IPS-18a (cell line): ENCODE measurements at regions not wholly inside any gene's neighbourhood (a gene's known extent, or its start where the extent isn't known, plus 50 kb on each side); places are given as distances from the start of the nearest gene placed in this dataset.

Experiments used
- H3K27ac ChIP-seq: one replicate; pipeline ENCODE4 v1.5.1; 2013; ENCODE audit warnings: low read length
- H3K27me3 ChIP-seq: one replicate; pipeline ENCODE4 v1.6.1; 2013; ENCODE audit warnings: mild to moderate bottlenecking, low read length; ENCODE audit not compliant: control insufficient read depth, insufficient read depth
- H3K36me3 ChIP-seq: one replicate; pipeline ENCODE4 v1.6.1; 2013; ENCODE audit warnings: low read depth, low read length; ENCODE audit not compliant: control insufficient read depth
- H3K4me1 ChIP-seq: one replicate; pipeline ENCODE4 v1.6.1; 2013; ENCODE audit warnings: low read depth, low read length; ENCODE audit not compliant: control insufficient read depth
- H3K4me3 ChIP-seq: one replicate; pipeline ENCODE4 v1.5.1; 2013; ENCODE audit warnings: low read length
- H3K9ac ChIP-seq: one replicate; pipeline ENCODE4 v1.6.1; 2013; ENCODE audit warnings: mild to moderate bottlenecking, low read length, moderate library complexity
- H3K9me3 ChIP-seq: one replicate; pipeline ENCODE4 v1.6.1; 2013; ENCODE audit warnings: low read depth, low read length; ENCODE audit not compliant: control insufficient read depth

DNA sequence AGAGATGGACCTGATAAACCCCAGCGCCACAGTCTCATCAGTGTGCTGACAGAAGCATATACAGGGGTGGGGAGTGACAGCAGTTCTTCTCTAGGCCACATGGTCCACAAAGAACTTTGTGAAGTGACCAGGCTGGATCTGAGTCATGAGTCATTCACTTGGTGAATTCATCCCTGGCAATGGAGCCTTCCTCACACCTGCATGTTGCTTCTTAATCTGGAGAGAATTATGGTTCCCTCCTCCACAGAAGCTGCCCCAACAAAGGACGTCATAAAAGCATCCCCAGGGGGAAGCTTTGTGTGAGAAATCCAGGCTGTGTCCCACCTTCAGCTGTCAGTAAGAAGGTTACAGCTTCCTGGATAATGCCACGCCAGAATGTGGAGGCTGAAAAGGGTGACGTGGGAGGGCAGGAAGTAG, 215.6 kb upstream of the MAF start:
- H3K36me3 ChIP-seq, result no peaks in the 10 kb centered on the region
- no peaks in the 10 kb centered on the region for H3K9me3 ChIP-seq
- no peak overlapping the region for H3K9ac ChIP-seq
- H3K27me3 ChIP-seq, result no peaks in the 10 kb centered on the region
- H3K4me3 ChIP-seq, result no peak overlapping the region
- no peaks in the 10 kb centered on the region for H3K4me1 ChIP-seq
- H3K27ac ChIP-seq, result no peak overlapping the region

DNA sequence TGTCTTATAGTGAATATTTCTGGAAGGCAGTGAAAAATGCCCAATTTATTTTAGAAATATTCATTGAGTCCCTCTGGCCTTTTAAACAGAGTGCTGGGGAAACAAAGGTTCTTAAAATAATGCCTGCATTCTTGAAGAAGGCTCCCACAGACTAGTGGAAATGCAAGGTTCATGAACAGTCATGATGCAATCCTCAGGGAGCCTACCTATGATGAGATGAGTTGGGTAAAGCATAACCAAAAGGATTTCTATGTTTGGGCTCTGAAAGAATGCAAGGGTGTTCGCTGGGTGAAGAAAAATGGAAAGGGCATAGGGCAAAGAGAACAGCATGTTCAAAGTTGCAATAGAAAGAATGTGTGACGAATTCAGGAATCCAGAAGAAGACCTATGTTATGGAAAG, 214.5 kb upstream of the MAF start:
- Histone ChIP-seq H3K9me3 (no peaks in the 10 kb centered on the region), H3K36me3 (no peaks in the 10 kb centered on the region), H3K27ac (no peak overlapping the region), H3K4me3 (no peak overlapping the region), H3K27me3 (no peaks in the 10 kb centered on the region), H3K9ac (no peak overlapping the region), H3K4me1 (no peaks in the 10 kb centered on the region)

DNA sequence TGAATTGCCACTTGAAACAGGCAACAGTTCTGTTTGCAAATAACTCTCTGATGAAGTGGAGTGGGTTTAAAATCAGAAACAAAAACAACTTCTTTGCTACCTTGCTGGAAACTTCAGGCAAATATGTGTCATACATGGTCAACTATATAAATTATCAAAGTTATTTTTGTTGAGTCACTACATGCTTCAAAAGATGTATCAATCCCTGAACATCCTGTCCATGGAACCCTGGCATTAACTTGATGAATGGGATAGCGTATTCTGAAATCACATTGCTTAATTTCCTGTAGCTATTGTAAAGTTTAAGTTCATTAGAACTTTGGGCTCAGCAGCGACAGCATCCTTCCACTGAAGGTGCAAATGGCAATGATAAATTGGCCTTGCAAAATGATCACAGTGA, 213.6 kb upstream of the MAF start:
- H3K27me3 ChIP-seq, result no peaks in the 10 kb centered on the region
- H3K4me1 ChIP-seq, result no peaks in the 10 kb centered on the region
- H3K27ac ChIP-seq, result no peak overlapping the region
- no peaks in the 10 kb centered on the region for H3K9me3 ChIP-seq
- no peak overlapping the region for H3K9ac ChIP-seq
- H3K4me3 ChIP-seq, result no peak overlapping the region
- no peaks in the 10 kb centered on the region for H3K36me3 ChIP-seq

DNA sequence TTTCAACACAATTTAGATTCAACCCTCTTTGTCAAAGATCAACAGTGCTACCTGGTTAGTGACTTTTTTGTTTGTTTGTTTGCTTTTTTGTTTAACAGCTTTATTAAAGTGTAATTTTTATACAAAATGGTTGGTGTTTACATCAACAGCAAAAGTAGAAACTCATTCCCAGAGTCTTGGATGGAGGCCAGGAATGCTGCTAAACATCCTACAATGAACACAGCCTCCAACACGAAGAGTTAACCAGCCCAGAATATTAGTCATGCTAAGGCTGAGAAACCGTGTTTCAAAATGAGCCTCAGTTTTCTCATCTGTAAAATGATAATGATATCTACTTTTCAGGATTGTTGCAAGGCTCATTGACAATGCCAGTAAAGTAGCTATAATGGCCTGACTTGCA, 211.0 kb upstream of the MAF start:
- no peaks in the 10 kb centered on the region for H3K9me3 ChIP-seq
- H3K27me3 ChIP-seq, result no peaks in the 10 kb centered on the region

DNA sequence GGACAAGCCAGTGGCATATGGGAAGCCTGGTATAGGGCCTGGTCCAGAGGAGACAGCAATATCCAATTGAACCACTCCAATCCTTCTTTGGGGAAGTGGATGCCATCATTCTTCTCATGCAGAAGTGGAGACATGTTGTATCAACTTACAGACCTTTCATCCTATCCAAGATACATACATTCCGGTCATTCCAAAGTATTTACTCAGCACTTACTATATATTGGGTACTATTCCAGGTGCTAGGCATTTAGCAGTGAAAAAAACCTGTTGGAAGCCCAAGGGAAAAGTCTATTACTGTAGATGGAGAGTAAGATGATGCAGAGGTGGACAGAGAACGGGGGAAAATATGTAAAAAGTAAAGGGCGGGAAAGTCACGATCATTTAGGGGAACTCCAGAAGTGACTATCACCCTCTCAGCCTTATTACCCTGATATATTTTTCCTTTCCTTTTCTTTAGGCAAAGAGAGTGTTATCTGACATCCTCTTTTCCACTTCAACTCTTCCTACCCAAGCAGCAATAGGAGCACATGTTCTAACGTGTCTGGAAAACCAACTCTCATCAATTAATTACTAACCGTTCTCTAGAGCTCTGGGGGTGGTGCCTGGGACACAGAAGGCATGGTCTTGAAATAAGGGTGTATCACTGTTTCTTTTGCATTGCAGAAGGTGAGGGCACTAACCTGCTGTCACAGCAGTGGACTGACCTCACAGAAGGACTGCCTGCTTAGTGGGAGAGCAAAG, 210.1 kb upstream of the MAF start:
- no peaks in the 10 kb centered on the region for H3K27me3 ChIP-seq
- H3K4me1 ChIP-seq, result peaks cover 7% of the 10 kb centered on the region
- H3K27ac ChIP-seq, result no peak overlapping the region
- no peaks in the 10 kb centered on the region for H3K9me3 ChIP-seq
- H3K4me3 ChIP-seq, result no peak overlapping the region
- no peaks in the 10 kb centered on the region for H3K36me3 ChIP-seq
- H3K9ac ChIP-seq, result no peak overlapping the region

More for the DNA sequence above, 211.0 kb upstream of the MAF start:
- no peaks in the 10 kb centered on the region for H3K4me1 ChIP-seq
- no peak overlapping the region for H3K27ac ChIP-seq
- H3K9ac ChIP-seq, result no peak overlapping the region
- H3K36me3 ChIP-seq, result no peaks in the 10 kb centered on the region
- no peak overlapping the region for H3K4me3 ChIP-seq

DNA sequence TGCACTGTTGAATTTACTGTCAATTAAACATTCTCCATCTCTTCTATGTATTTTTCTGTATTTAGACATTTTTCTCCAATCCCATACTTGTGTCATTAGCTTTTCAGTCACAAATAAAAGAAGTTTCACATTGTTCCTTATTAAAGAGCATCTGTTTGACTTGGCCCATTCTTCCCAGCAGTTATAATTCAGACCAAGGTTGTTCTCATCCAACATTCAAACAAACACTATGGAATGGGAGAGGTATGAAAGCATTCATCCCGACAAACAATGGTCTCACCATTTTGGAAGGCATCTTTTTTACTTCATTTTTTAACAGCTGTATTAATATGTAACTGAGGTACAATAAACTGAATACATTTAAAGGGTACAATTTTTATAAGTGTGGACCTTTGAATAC, 208.8 kb upstream of the MAF start:
- Histone ChIP-seq H3K4me1 (peaks cover 12% of the 10 kb centered on the region), H3K4me3 (no peak overlapping the region), H3K9me3 (no peaks in the 10 kb centered on the region), H3K27ac (no peak overlapping the region), H3K9ac (no peak overlapping the region), H3K36me3 (no peaks in the 10 kb centered on the region), H3K27me3 (no peaks in the 10 kb centered on the region)

DNA sequence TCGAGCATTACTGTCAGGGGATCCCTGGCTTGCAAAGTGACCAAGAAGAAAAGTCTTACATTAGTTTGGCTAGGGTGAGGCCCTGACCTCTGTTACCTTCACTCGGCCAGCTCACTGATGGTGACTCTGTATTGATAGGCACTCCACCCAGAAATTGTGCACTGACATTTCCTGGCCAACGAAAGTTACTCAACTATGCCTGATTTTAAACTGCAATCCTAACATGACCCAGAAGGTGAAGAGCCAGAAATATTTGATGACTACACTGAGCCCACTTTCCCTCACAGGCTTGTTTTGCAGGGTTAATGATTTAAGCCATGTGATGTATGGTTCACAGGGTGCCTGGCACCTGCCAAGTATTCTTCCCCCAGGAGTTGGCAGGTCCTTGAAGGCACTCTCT, 208.2 kb upstream of the MAF start:
- Histone ChIP-seq H3K9me3 (no peaks in the 10 kb centered on the region), H3K4me1 (peaks cover 12% of the 10 kb centered on the region), H3K27me3 (no peaks in the 10 kb centered on the region), H3K36me3 (no peaks in the 10 kb centered on the region), H3K4me3 (no peak overlapping the region), H3K9ac (no peak overlapping the region), H3K27ac (no peak overlapping the region)

DNA sequence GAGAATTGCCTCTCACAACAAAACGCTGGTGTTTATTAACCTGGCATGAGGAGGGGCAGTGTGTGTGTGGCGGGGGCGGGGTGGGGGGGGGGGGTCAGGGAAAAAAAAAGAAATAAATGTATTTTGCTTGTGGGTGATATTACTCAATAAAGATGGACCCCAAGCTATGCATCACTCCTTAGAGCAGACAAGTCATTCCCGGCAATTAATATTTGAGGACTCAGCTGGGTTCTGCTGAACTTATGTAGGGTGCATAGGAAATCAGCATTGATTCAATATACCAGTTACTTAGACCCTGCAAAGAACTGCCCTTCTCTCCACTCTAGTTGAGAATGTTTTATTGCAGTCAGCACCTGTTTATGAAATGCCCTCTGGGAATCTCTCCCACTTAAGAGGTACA, 206.2 kb upstream of the MAF start:
- Histone ChIP-seq H3K27ac (no peak overlapping the region), H3K9ac (no peak overlapping the region), H3K36me3 (no peaks in the 10 kb centered on the region), H3K9me3 (no peaks in the 10 kb centered on the region), H3K4me3 (no peak overlapping the region), H3K27me3 (no peaks in the 10 kb centered on the region), H3K4me1 (peaks cover 12% of the 10 kb centered on the region)

DNA sequence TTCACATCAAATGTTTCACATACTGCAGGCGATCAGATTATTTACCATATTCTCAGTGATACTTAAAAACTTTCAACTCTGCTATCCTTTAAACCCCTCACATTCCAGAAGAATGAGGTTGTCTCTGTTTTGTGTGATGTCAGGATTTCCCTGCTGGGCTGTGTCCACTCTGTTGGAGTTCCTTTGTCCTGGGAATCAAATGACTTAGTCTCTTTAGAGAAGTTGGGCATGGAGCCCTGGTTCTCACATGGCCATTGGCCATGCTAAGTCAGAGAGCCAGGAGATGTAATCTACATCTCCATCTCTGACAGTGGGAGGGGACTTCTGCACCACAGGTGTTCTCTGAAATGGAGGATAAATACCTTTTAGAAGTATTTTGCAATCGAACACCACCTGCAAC, 205.1 kb upstream of the MAF start:
- H3K4me3 ChIP-seq, result peak overlapping the region; percentile 4
- H3K36me3 ChIP-seq, result no peaks in the 10 kb centered on the region
- no peak overlapping the region for H3K27ac ChIP-seq
- H3K4me1 ChIP-seq, result peaks cover 12% of the 10 kb centered on the region
- no peak overlapping the region for H3K9ac ChIP-seq
- H3K9me3 ChIP-seq, result no peaks in the 10 kb centered on the region
- no peaks in the 10 kb centered on the region for H3K27me3 ChIP-seq

DNA sequence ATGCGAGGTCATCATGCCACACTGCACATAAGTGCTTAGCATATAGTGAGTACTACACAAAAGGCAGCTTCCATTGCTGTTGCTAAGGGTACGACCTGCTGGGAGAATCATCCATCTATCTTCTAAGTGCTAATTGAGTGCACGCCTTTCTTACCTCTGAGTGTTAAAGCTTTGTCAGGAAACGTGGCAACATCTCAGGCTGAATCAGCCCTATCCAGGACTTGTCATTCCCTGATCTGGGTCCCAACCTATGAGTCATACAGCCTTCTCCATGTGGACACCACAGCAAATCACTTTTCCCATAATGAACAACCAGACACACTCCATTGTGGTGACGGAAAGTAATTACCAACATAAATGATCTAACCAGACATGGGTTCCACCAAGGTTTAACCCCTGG, 201.1 kb upstream of the MAF start:
- no peaks in the 10 kb centered on the region for H3K9me3 ChIP-seq
- H3K9ac ChIP-seq, result no peak overlapping the region
- H3K36me3 ChIP-seq, result no peaks in the 10 kb centered on the region
- no peaks in the 10 kb centered on the region for H3K27me3 ChIP-seq
- H3K4me3 ChIP-seq, result no peak overlapping the region
- no peak overlapping the region for H3K27ac ChIP-seq
- peaks cover 12% of the 10 kb centered on the region for H3K4me1 ChIP-seq

DNA sequence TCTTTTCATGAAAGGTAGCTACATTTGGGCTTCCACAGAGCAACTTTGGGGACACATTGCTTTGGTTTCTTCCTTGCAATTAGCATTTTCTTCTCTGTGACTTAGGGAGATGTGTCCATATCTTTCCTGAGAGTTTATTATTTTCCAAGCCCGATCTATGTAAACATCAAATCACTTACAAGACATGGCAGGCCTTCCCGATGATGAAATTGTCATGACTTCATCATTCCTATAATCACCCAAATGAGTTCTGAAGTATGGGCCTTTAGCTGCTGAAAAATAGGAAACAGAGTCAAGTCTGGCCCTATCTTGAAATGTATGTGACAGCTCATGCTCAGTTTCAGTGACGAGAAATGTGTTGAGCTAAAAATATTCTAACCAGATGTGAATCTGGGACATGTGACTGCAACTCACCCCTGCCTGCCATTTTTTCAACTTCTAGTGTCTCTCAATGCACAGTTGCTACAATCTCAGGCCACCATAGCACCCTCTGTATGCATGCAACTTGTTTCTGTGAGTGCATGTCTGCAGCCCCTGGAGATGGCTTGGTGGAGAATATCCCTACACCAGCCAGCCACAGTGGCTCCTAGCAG, 199.6 kb upstream of the MAF start:
- Histone ChIP-seq H3K27ac (no peak overlapping the region), H3K27me3 (no peaks in the 10 kb centered on the region), H3K9ac (no peak overlapping the region), H3K4me3 (no peak overlapping the region), H3K4me1 (peaks cover under 1% of the 10 kb centered on the region), H3K36me3 (no peaks in the 10 kb centered on the region), H3K9me3 (no peaks in the 10 kb centered on the region)

DNA sequence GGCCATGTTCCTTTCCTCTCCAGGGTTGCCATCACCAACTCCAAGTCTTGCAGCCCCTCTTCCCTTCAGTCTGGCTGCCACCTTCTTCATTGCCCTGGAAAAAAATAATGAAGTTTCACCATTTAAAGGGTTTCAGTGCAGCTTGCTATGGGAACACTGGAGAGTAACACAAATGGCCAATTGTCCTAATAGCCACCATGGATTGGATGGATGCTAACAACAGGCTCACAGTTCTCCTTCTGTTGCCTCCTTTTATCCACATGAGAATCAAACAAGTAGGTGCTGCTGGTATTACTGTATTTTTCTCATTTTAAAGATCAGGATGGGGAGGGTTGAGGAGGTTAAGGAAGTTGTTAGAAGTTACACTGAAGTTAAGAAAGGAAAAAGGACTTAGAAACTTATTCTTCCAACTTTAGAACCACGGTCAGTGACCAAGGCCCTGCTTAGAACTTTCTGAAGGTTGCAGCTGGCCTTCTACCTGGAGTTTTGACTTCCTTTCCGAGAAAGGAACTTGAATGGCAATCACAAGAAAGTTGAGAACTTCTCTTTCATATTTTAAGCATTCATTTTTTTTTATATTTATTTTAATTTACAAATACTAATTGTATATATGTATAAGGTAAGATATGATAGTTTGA, 198.0 kb upstream of the MAF start:
- Histone ChIP-seq H3K9ac (no peak overlapping the region), H3K9me3 (no peaks in the 10 kb centered on the region), H3K4me1 (no peaks in the 10 kb centered on the region), H3K27ac (no peak overlapping the region), H3K27me3 (no peaks in the 10 kb centered on the region), H3K36me3 (no peaks in the 10 kb centered on the region), H3K4me3 (no peak overlapping the region)
